ENCODE measurements at regions not wholly inside any gene's neighbourhood (a gene's known extent, or its start where the extent isn't known, plus 50 kb on each side); places are given as distances from the start of the nearest gene placed in this dataset.

DNA sequence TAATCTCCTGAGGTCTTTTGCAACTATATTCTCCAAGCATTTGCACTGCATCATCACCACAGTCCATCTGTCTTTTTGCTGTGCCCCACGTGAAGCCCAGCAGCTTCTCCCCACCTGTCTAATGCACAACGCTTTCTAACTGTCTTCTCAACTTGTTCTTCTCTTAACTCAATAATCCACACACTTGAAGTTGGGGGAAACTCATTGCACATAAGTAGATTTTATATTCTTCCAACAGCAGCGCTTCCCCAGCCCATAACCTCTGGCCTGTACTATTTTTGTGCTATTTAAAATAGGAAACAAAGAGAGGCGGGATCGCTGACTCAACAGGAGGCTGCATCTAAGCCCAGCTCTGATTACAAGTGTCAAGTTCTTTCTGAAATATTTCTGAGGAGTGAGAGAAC, 226.7 kb downstream of the GXYLT1 start:
- DNase-seq (ENCODE audit: low read depth): no peak
- TF ChIP-seq, protein P1, sequence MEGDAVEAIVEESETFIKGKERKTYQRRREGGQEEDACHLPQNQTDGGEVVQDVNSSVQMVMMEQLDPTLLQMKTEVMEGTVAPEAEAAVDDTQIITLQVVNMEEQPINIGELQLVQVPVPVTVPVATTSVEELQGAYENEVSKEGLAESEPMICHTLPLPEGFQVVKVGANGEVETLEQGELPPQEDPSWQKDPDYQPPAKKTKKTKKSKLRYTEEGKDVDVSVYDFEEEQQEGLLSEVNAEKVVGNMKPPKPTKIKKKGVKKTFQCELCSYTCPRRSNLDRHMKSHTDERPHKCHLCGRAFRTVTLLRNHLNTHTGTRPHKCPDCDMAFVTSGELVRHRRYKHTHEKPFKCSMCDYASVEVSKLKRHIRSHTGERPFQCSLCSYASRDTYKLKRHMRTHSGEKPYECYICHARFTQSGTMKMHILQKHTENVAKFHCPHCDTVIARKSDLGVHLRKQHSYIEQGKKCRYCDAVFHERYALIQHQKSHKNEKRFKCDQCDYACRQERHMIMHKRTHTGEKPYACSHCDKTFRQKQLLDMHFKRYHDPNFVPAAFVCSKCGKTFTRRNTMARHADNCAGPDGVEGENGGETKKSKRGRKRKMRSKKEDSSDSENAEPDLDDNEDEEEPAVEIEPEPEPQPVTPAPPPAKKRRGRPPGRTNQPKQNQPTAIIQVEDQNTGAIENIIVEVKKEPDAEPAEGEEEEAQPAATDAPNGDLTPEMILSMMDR (conservative IDR thresholded peaks at IDR 0.05; ENCODE audit: control insufficient read depth, insufficient read depth, low read depth, low read length): no peak
- no peak overlapping the region for H3K4me3 ChIP-seq (ENCODE audit: control insufficient read depth, low read depth, low read length)

GRCh38 chr12:41917181-41917580, 227.5 kb downstream of the GXYLT1 start:
- DNase-seq (ENCODE audit: low read depth): no peak
- H3K4me3 ChIP-seq (ENCODE audit: control insufficient read depth, low read depth, low read length): no peak overlapping the region
- TF ChIP-seq, protein P1 (conservative IDR thresholded peaks at IDR 0.05; ENCODE audit: control insufficient read depth, insufficient read depth, low read depth, low read length): no peak

DNA sequence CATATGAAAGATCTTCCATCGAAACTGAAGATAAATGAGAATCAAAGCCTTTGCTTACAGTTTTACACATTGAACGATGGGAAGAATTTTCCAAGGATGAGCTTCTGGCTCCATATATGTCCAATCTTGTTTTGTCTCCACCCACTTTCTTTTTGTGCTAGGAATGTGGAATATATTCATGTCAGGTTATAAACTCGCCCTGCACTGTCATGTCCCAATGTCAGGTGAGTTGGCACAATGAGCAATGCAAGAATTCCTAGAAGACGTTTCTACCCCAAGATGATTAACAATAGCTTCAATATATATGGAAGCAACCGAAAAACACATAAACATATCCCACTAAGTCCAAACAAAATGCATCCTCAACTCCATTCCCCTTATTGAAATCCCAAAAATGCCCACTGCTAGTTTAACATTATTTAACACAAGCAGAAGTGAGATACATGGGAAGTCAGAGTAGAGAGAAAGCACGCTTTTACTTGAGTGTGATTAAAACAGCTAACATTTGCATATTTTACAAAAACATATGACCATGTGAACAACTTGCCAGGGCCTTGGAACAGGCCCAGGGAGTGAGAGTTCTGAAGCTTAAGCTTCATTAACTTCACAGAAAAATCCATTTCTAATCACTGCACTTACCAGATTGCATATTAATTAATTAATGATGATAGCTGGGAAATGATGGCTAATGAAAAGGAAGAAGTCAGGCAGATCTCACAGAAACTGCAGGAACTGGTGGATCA, 233.9 kb downstream of the GXYLT1 start:
- DNase-seq (ENCODE audit: low read depth): no peak
- TF ChIP-seq, protein P1 (conservative IDR thresholded peaks at IDR 0.05; ENCODE audit: control insufficient read depth, insufficient read depth, low read depth, low read length): no peak
- no peak overlapping the region for H3K4me3 ChIP-seq (ENCODE audit: control insufficient read depth, low read depth, low read length)

- no peak for DNase-seq (ENCODE audit: low read depth)
- TF ChIP-seq, protein P1 (conservative IDR thresholded peaks at IDR 0.05; ENCODE audit: control insufficient read depth, insufficient read depth, low read depth, low read length): no peak
- no peak overlapping the region for H3K4me3 ChIP-seq (ENCODE audit: control insufficient read depth, low read depth, low read length)
These were observed 236.5 kb downstream of the GXYLT1 start for GRCh38 chr12:41908206-41908605.

- no peak for DNase-seq (ENCODE audit: low read depth)
- TF ChIP-seq, protein P1 (conservative IDR thresholded peaks at IDR 0.05; ENCODE audit: control insufficient read depth, insufficient read depth, low read depth, low read length): no peak
- H3K4me3 ChIP-seq (ENCODE audit: control insufficient read depth, low read depth, low read length): no peak overlapping the region
These were observed 237.1 kb downstream of the GXYLT1 start for GRCh38 chr12:41907550-41907949.

DNA sequence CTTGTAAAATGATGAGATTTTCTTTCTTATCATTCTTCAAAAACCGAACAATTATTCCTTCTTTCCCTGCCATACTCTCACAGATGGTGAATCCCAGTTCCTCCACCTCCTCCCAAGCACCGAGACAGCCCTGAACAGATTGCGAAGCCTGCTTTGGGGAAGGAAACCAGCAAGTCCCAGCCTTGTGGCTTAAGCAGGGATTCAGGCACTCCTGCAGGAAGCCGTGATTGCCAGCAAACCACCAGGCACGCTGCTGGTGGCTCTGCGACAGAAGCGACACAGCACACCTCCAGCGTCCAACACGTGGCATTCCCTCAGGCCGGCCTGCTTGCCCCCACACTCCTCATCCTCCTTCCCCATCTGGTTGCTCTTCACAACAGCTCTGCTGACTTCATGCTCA, 237.7 kb downstream of the GXYLT1 start:
- TF ChIP-seq, protein P1 (conservative IDR thresholded peaks at IDR 0.05; ENCODE audit: control insufficient read depth, insufficient read depth, low read depth, low read length): no peak
- no peak overlapping the region for H3K4me3 ChIP-seq (ENCODE audit: control insufficient read depth, low read depth, low read length)
- no peak for DNase-seq (ENCODE audit: low read depth)

Measured in fibroblast of mammary gland (primary cell).